ENCODE measurements at regions not wholly inside any gene's neighbourhood (a gene's known extent, or its start where the extent isn't known, plus 50 kb on each side); places are given as distances from the start of the nearest gene placed in this dataset.

DNA sequence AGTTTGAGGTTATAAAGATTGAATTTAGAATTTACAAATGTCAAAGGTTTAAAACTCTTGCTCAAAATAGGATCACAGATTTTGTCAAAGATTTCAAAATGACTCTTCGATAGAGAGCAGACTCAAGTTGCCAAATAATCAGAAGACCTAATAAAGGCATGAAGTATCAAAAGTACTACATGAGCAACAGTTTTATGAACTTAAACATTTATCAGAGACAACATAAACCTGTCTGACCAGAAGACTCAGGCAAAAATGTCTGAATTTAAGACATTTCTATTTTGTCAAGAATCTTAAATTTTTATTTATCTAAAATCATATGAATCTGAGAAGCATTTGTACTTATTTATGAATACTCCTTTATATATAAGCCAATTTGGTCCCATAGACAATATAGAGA, 330.9 kb downstream of the PTPRU start:
- Histone ChIP-seq H3K4me1 (ENCODE audit: insufficient read depth, low read length, poor library complexity, severe bottlenecking) (no peaks in the 10 kb centered on the region), H3F3A (ENCODE audit: low read depth) (no peaks in the 10 kb centered on the region), H3K36me3 (ENCODE audit: insufficient read depth, low read length) (no peaks in the 10 kb centered on the region), H3K27me3 (ENCODE audit: insufficient read depth, low read length, poor library complexity, severe bottlenecking) (no peaks in the 10 kb centered on the region), H2AFZ (ENCODE audit: low read length) (no peak overlapping the region), H3K9me2 (replicated peaks; ENCODE audit: low read depth, low read length) (no peaks in the 10 kb centered on the region), H3K79me2 (ENCODE audit: insufficient read depth, low read length) (no peaks in the 10 kb centered on the region), H3K4me2 (ENCODE audit: low read depth, low read length, poor library complexity, severe bottlenecking) (no peak overlapping the region), H3K4me3 (ENCODE audit: low read length, poor library complexity, severe bottlenecking) (no peak overlapping the region), H3K9me3 (ENCODE audit: insufficient read depth, low read depth, low read length) (peaks cover 23% of the 10 kb centered on the region), H3K9ac (ENCODE audit: low read depth, low read length, poor library complexity, severe bottlenecking) (no peak overlapping the region), H4K20me1 (ENCODE audit: insufficient read depth, low read length, poor library complexity, severe bottlenecking) (no peaks in the 10 kb centered on the region)
- TF ChIP-seq CTCF (conservative IDR thresholded peaks at IDR 0.05; ENCODE audit: low read length): no peak
- no peak for TF ChIP-seq EZH2phosphoT487 (IDR thresholded peaks at IDR 0.05; ENCODE audit: borderline replicate concordance)

DNA sequence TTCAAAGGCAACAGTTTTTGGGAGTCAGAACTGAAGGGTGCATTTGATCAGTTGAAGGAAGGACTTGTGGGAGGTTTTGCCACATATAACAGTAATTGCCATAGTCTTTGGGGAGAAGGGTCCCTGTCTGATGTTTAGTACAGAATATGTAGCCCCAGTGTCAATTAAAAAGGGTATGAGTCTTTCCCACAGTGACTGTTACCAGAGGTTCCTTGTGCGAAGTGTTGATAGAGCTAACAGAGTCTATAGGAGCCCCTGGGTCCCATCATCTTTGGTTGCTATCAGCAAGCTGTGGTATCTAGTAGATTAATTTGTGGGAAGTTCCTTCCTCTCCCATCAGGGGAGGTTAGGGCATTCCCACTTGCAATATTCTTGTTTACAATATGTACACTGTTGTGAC, 329.2 kb downstream of the PTPRU start:
- Histone ChIP-seq H3K9me2 (replicated peaks; ENCODE audit: low read depth, low read length) (no peaks in the 10 kb centered on the region), H3K79me2 (ENCODE audit: insufficient read depth, low read length) (no peaks in the 10 kb centered on the region), H3K4me2 (ENCODE audit: low read depth, low read length, poor library complexity, severe bottlenecking) (no peak overlapping the region), H3K9me3 (ENCODE audit: insufficient read depth, low read depth, low read length) (peaks cover 23% of the 10 kb centered on the region), H3K4me3 (ENCODE audit: low read length, poor library complexity, severe bottlenecking) (no peak overlapping the region), H3K36me3 (ENCODE audit: insufficient read depth, low read length) (no peaks in the 10 kb centered on the region), H3K9ac (ENCODE audit: low read depth, low read length, poor library complexity, severe bottlenecking) (no peak overlapping the region), H3K4me1 (ENCODE audit: insufficient read depth, low read length, poor library complexity, severe bottlenecking) (no peaks in the 10 kb centered on the region), H3K27me3 (ENCODE audit: insufficient read depth, low read length, poor library complexity, severe bottlenecking) (no peaks in the 10 kb centered on the region), H2AFZ (ENCODE audit: low read length) (no peak overlapping the region), H3F3A (ENCODE audit: low read depth) (no peaks in the 10 kb centered on the region), H4K20me1 (ENCODE audit: insufficient read depth, low read length, poor library complexity, severe bottlenecking) (no peaks in the 10 kb centered on the region)
- TF ChIP-seq CTCF (conservative IDR thresholded peaks at IDR 0.05; ENCODE audit: low read length): no peak
- no peak for TF ChIP-seq EZH2phosphoT487 (IDR thresholded peaks at IDR 0.05; ENCODE audit: borderline replicate concordance)

GRCh38 chr1:29563571-29563970, 327.2 kb downstream of the PTPRU start:
- H3K4me1 ChIP-seq (ENCODE audit: insufficient read depth, low read length, poor library complexity, severe bottlenecking): no peaks in the 10 kb centered on the region
- peaks cover 23% of the 10 kb centered on the region for H3K9me3 ChIP-seq (ENCODE audit: insufficient read depth, low read depth, low read length)
- H2AFZ ChIP-seq (ENCODE audit: low read length): no peak overlapping the region
- H3K36me3 ChIP-seq (ENCODE audit: insufficient read depth, low read length): no peaks in the 10 kb centered on the region
- H4K20me1 ChIP-seq (ENCODE audit: insufficient read depth, low read length, poor library complexity, severe bottlenecking): no peaks in the 10 kb centered on the region
- H3K4me3 ChIP-seq (ENCODE audit: low read length, poor library complexity, severe bottlenecking): no peak overlapping the region
- H3K27me3 ChIP-seq (ENCODE audit: insufficient read depth, low read length, poor library complexity, severe bottlenecking): no peaks in the 10 kb centered on the region
- TF ChIP-seq EZH2phosphoT487 (IDR thresholded peaks at IDR 0.05; ENCODE audit: borderline replicate concordance) (no peak), CTCF (conservative IDR thresholded peaks at IDR 0.05; ENCODE audit: low read length) (no peak)
- H3F3A ChIP-seq (ENCODE audit: low read depth): no peaks in the 10 kb centered on the region
- H3K79me2 ChIP-seq (ENCODE audit: insufficient read depth, low read length): no peaks in the 10 kb centered on the region
- H3K9ac ChIP-seq (ENCODE audit: low read depth, low read length, poor library complexity, severe bottlenecking): no peak overlapping the region
- no peak overlapping the region for H3K4me2 ChIP-seq (ENCODE audit: low read depth, low read length, poor library complexity, severe bottlenecking)
- no peaks in the 10 kb centered on the region for H3K9me2 ChIP-seq (replicated peaks; ENCODE audit: low read depth, low read length)
